Lower leg skin (tissue), 4 donors: ENCODE measurements at regions not wholly inside any gene's neighbourhood (a gene's known extent, or its start where the extent isn't known, plus 50 kb on each side); places are given as distances from the start of the nearest gene placed in this dataset.

ENCODE experiments used
- DNase-seq, 2 donors: peaks; one replicate each; pipeline ENCODE4 v3.0.0-alpha.2; 2019; ENCODE audit warnings: low spot score in 2 of 2
- H3K4me3 ChIP-seq: fragments of 200-600 bp; sonication (generic); 2 replicates; pipeline ENCODE4 v1.5.1; 2017; ENCODE audit warnings: mild to moderate bottlenecking, low read depth; ENCODE audit not compliant: poor library complexity, severe bottlenecking
- CTCF ChIP-seq, 3 donors: fragments of 450-650 bp; IDR thresholded peaks; one replicate each; pipeline ENCODE4 v1.5.1; 2016; ENCODE audit warnings: antibody characterized with exemption in 3 of 3, mild to moderate bottlenecking in 3 of 3, moderate library complexity in 2 of 3
- POLR2A ChIP-seq, 2 donors: fragments of 450-650 bp; IDR thresholded peaks; one replicate each; pipeline ENCODE4 v1.6.1; 2016 to 2017; ENCODE audit warnings: antibody characterized with exemption in 2 of 2, mild to moderate bottlenecking in 1 of 2, moderate library complexity in 1 of 2
- WGBS, 2 donors: methylation state at CpG; one replicate each; pipeline ENCODE4 v1.1.5; 2018; 5-methylcytosine and 5-hydroxymethylcytosine counted together
- intact Hi-C: fragments of 100-400 bp; cut with DNase I; formaldehyde crosslinking; loops from one replicate; pipeline ENCODE4 v1.15.0; 2023; ENCODE audit warnings: low total_unique reads

GRCh38 chr2:58714238-58714637 is 473.1 kb upstream of the FANCL start:
- WGBS, 2 donors = 92 to 94% methylated on average over 7 of the region's 7 CpGs
- no peak overlapping the region for H3K4me3 ChIP-seq
- TF ChIP-seq POLR2A (IDR thresholded peaks at IDR 0.05) (no peak), CTCF (IDR thresholded peaks at IDR 0.05) (no peak)
- no peak for DNase-seq
- intact Hi-C loops = no loop called here

- no peak for DNase-seq
- no peak overlapping the region for H3K4me3 ChIP-seq
- WGBS, 2 donors = 79 to 82% methylated on average over 8 of the region's 8 CpGs
- no peak for TF ChIP-seq POLR2A (IDR thresholded peaks at IDR 0.05)
- TF ChIP-seq CTCF (IDR thresholded peaks at IDR 0.05) = no peak
- intact Hi-C loops = no loop called here
These were observed 469.7 kb upstream of the FANCL start for GRCh38 chr2:58710795-58711279.

- no peak for DNase-seq
- no peak for TF ChIP-seq POLR2A (IDR thresholded peaks at IDR 0.05)
- no peak for TF ChIP-seq CTCF (IDR thresholded peaks at IDR 0.05)
- intact Hi-C loops = no loop called here
- H3K4me3 ChIP-seq = no peak overlapping the region
- 73 to 98% methylated on average over 1 of the region's 1 CpG for WGBS, 2 donors
These were observed 468.7 kb upstream of the FANCL start for GRCh38 chr2:58709687-58710354.

- intact Hi-C loops = no loop called here
- no peak overlapping the region for H3K4me3 ChIP-seq
- 77 to 82% methylated on average over 4 of the region's 4 CpGs for WGBS, 2 donors
- TF ChIP-seq CTCF (IDR thresholded peaks at IDR 0.05) (no peak), POLR2A (IDR thresholded peaks at IDR 0.05) (no peak)
- no peak for DNase-seq
These were observed 468.1 kb upstream of the FANCL start for GRCh38 chr2:58709274-58709673.

GRCh38 chr2:58708565-58708964 is 467.4 kb upstream of the FANCL start:
- intact Hi-C loops = no loop called here
- DNase-seq = no peak
- 65 to 67% methylated on average over 1 of the region's 1 CpG for WGBS, 2 donors
- no peak for TF ChIP-seq CTCF (IDR thresholded peaks at IDR 0.05)
- H3K4me3 ChIP-seq = no peak overlapping the region
